H9 (cell line): ENCODE measurements at regions not wholly inside any gene's neighbourhood (a gene's known extent, or its start where the extent isn't known, plus 50 kb on each side); places are given as distances from the start of the nearest gene placed in this dataset.

Experiments
- DNase-seq: peaks from one replicate; pipeline ENCODE4 v3.0.0-alpha.2; 2017
- H2AFZ ChIP-seq: one replicate; pipeline ENCODE4 v1.6.1; 2013; ENCODE audit warnings: mild to moderate bottlenecking, low read length, control low read depth, moderate library complexity
- H2AK5ac ChIP-seq: 2 replicates; pipeline ENCODE4 v1.6.1; 2013; ENCODE audit warnings: low read length, control low read depth, mixed read lengths; ENCODE audit not compliant: insufficient read length
- H2BK120ac ChIP-seq: one replicate; pipeline ENCODE4 v1.6.1; 2013; ENCODE audit warnings: low read depth, mild to moderate bottlenecking, low read length, control low read depth, inconsistent platforms; ENCODE audit not compliant: poor library complexity, severe bottlenecking
- H2BK12ac ChIP-seq: 2 replicates; pipeline ENCODE4 v1.6.1; 2013; ENCODE audit warnings: low read length, control low read depth, mixed read lengths, low read depth; ENCODE audit not compliant: insufficient read length
- H2BK15ac ChIP-seq: 2 replicates; pipeline ENCODE4 v1.6.1; 2013; ENCODE audit warnings: low read depth, low read length, control low read depth
- H2BK20ac ChIP-seq: one replicate; pipeline ENCODE4 v1.6.1; 2013; ENCODE audit warnings: low read depth, mild to moderate bottlenecking, low read length, control low read depth, inconsistent platforms; ENCODE audit not compliant: poor library complexity, severe bottlenecking
- H2BK5ac ChIP-seq: 2 replicates; pipeline ENCODE4 v1.6.1; 2013; ENCODE audit warnings: low read length, control low read depth, mixed read lengths; ENCODE audit not compliant: insufficient read length
- H3K14ac ChIP-seq: 2 replicates; pipeline ENCODE4 v1.6.1; 2013; ENCODE audit warnings: low read length, control low read depth; ENCODE audit not compliant: insufficient read depth
- H3K18ac ChIP-seq: 2 replicates; pipeline ENCODE4 v1.6.1; 2013; ENCODE audit warnings: low read depth, mild to moderate bottlenecking, mixed read lengths, low read length, control low read depth; ENCODE audit not compliant: insufficient read length
- H3K23ac ChIP-seq: 2 replicates; pipeline ENCODE4 v1.6.1; 2013; ENCODE audit warnings: low read length, control low read depth, mixed read lengths, low read depth; ENCODE audit not compliant: insufficient read length
- H3K23me2 ChIP-seq: 2 replicates; pipeline ENCODE4 v1.6.1; 2013; ENCODE audit warnings: low read depth, mild to moderate bottlenecking, mixed read lengths, low read length, control low read depth; ENCODE audit not compliant: insufficient read length, poor library complexity, severe bottlenecking
- H3K27ac ChIP-seq: 2 replicates; pipeline ENCODE4 v1.5.1; 2013; ENCODE audit warnings: low read length, control low read depth, mixed read lengths, low read depth; ENCODE audit not compliant: insufficient read length
- H3K27me3 ChIP-seq: 2 replicates; pipeline ENCODE4 v1.6.1; 2013; ENCODE audit warnings: low read length, control low read depth, inconsistent platforms; ENCODE audit not compliant: insufficient read depth
- H3K4ac ChIP-seq: 2 replicates; pipeline ENCODE4 v1.6.1; 2013; ENCODE audit warnings: low read depth, mild to moderate bottlenecking, control low read depth, inconsistent platforms, low read length, moderate library complexity
- H3K4me1 ChIP-seq: 2 replicates; pipeline ENCODE4 v1.6.1; 2013; ENCODE audit warnings: low read length, control low read depth, inconsistent platforms; ENCODE audit not compliant: insufficient read depth
- H3K4me2 ChIP-seq: 2 replicates; pipeline ENCODE4 v1.6.1; 2013; ENCODE audit warnings: low read length, control low read depth, mixed read lengths; ENCODE audit not compliant: insufficient read length, insufficient read depth
- H3K56ac ChIP-seq: 2 replicates; pipeline ENCODE4 v1.6.1; 2013; ENCODE audit warnings: low read depth, mild to moderate bottlenecking, mixed read lengths, low read length, control low read depth; ENCODE audit not compliant: insufficient read length
- H3K79me1 ChIP-seq: 2 replicates; pipeline ENCODE4 v1.6.1; 2013; ENCODE audit warnings: low read depth, mild to moderate bottlenecking, moderate library complexity, low read length, control low read depth, inconsistent platforms; ENCODE audit not compliant: insufficient read depth, poor library complexity, severe bottlenecking
- H3K79me2 ChIP-seq: 2 replicates; pipeline ENCODE4 v1.6.1; 2013; ENCODE audit warnings: low read length, control low read depth, inconsistent platforms; ENCODE audit not compliant: insufficient read depth
- H3K9ac ChIP-seq: 2 replicates; pipeline ENCODE4 v1.6.1; 2013; ENCODE audit warnings: low read length, control low read depth, mixed read lengths; ENCODE audit not compliant: insufficient read length; ENCODE audit errors: extremely low read depth
- H3K9me3 ChIP-seq: one replicate; pipeline ENCODE4 v1.6.1; 2013; ENCODE audit warnings: low read depth, low read length, inconsistent platforms; ENCODE audit not compliant: control insufficient read depth
- H3T11ph ChIP-seq: one replicate; pipeline ENCODE4 v1.6.1; 2013; ENCODE audit warnings: mild to moderate bottlenecking, low read length, control low read depth, inconsistent platforms
- H4K20me1 ChIP-seq: one replicate; pipeline ENCODE4 v1.6.1; 2013; ENCODE audit not compliant: control insufficient read depth, insufficient read length, insufficient read depth
- H4K5ac ChIP-seq: 2 replicates; pipeline ENCODE4 v1.6.1; 2013; ENCODE audit warnings: low read depth, mild to moderate bottlenecking, mixed read lengths, low read length, control low read depth; ENCODE audit not compliant: insufficient read length
- H4K8ac ChIP-seq: replicated peaks from 2 replicates; pipeline ENCODE4 v1.6.1; 2013; ENCODE audit warnings: low read length, control low read depth, mixed read lengths, low read depth; ENCODE audit not compliant: insufficient read length
- H4K91ac ChIP-seq: 2 replicates; pipeline ENCODE4 v1.6.1; 2013; ENCODE audit warnings: low read depth, mild to moderate bottlenecking, moderate library complexity, mixed read lengths, low read length, control low read depth; ENCODE audit not compliant: insufficient read length
- H3K27ac Mint-ChIP-seq, 3 experiments: 2 replicates in 2 of 3; 3 replicates in 1 of 3; pipeline ENCODE4 v1.8.0; 2020 to 2021; ENCODE audit warnings: mixed read lengths in 3 of 3, mild to moderate bottlenecking in 1 of 3, moderate library complexity in 1 of 3
- H3K27me3 Mint-ChIP-seq: 2 replicates; pipeline ENCODE4 v1.8.0; 2021; ENCODE audit warnings: low read depth, mild to moderate bottlenecking, moderate library complexity, mixed read lengths
- H3K36me3 Mint-ChIP-seq, 3 experiments: 2 replicates in 2 of 3; 3 replicates in 1 of 3; pipeline ENCODE4 v1.8.0; 2020 to 2021; ENCODE audit warnings: low read depth in 3 of 3, mixed read lengths in 3 of 3; ENCODE audit not compliant: insufficient read depth in 1 of 3
- H3K4me1 Mint-ChIP-seq, 2 experiments: 2 replicates each; pipeline ENCODE4 v1.8.0; 2020; ENCODE audit warnings: mixed read lengths in 2 of 2
- H3K4me3 Mint-ChIP-seq, 2 experiments: 2 replicates in 1 of 2; 3 replicates in 1 of 2; pipeline ENCODE4 v1.8.0; 2020 to 2021; ENCODE audit warnings: mild to moderate bottlenecking in 2 of 2, mixed read lengths in 2 of 2, moderate library complexity in 1 of 2
- H3K9me3 Mint-ChIP-seq, 2 experiments: 2 replicates in 1 of 2; 3 replicates in 1 of 2; pipeline ENCODE4 v1.8.0; 2020; ENCODE audit warnings: mild to moderate bottlenecking in 2 of 2, mixed read lengths in 2 of 2, moderate library complexity in 1 of 2
- WGBS: extraction: QIAGEN DNeasy Blood & Tissue Kit; methylation state at CpG from one replicate; pipeline ENCODE4 v1.1.7; 2013; ENCODE audit warnings: missing lambda C conversion rate, low lambda C conversion rate, mixed read lengths; ENCODE audit not compliant: insufficient read length; ENCODE audit errors: extremely low coverage; 5-methylcytosine and 5-hydroxymethylcytosine counted together
- TF ChIP-seq, protein P1 (sequence below): fragments of 200-600 bp; sonication (generic); conservative IDR thresholded peaks from 3 replicates; pipeline ENCODE4 v1.8.0; 2021; ENCODE audit warnings: antibody characterized with exemption, mild to moderate bottlenecking

DNA sequence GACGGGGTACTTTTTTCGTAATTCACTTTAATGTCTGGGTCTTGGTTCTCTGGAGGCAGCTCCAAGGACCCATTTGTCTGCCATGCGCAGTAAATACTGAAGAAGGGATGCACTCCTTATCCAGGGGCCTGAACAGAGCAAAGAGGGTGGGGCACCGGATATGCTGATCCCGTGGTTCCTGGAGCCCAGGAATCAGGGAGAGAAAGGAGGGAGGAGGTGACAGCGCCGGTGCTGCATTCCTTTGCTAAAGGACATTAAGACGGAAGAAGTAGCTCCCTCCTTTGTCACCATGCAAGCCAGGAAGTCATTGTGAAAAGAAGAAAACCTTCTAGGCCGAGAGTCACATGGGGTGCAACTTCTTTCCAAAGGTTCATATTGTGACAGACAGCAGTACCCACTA, 1057.7 kb downstream of the VRK1 start:
- H2BK12ac ChIP-seq: no peak overlapping the region
- Mint-ChIP-seq H3K27ac (peak overlapping the region in 1 of 3 experiments; percentile 50; a peak in 1 of 7 replicates), H3K4me1 (peaks cover 15 to 16% of the 10 kb centered on the region in 2 experiments), H3K36me3 (no peaks in the 10 kb centered on the region), H3K9me3 (no peaks in the 10 kb centered on the region), H3K27me3 (no peaks in the 10 kb centered on the region), H3K4me3 (no peak overlapping the region)
- DNase-seq: peak; percentile 46
- no peak overlapping the region for H2BK20ac ChIP-seq
- no peak overlapping the region for H4K5ac ChIP-seq
- no peaks in the 10 kb centered on the region for H3K79me1 ChIP-seq
- H3K4me2 ChIP-seq: no peak overlapping the region
- no peaks in the 10 kb centered on the region for H3K23me2 ChIP-seq
- H3K18ac ChIP-seq: no peak overlapping the region
- no peaks in the 10 kb centered on the region for H3K27me3 ChIP-seq
- no peak overlapping the region for H4K8ac ChIP-seq
- no peak overlapping the region for H3K9ac ChIP-seq
- no peak overlapping the region for H3K27ac ChIP-seq
- H4K20me1 ChIP-seq: no peaks in the 10 kb centered on the region
- H2BK5ac ChIP-seq: no peak overlapping the region
- H2BK120ac ChIP-seq: no peak overlapping the region
- no peak overlapping the region for H4K91ac ChIP-seq
- H2BK15ac ChIP-seq: no peak overlapping the region
- H2AFZ ChIP-seq: no peak overlapping the region
- no peak overlapping the region for H3K23ac ChIP-seq
- H3K4me1 ChIP-seq: peaks cover 10% of the 10 kb centered on the region; the same call in 1 of the 2 replicates
- no CpG with 5 or more reads among the region's 9 CpGs for WGBS
- H2AK5ac ChIP-seq: no peak overlapping the region
- TF ChIP-seq, protein P1, sequence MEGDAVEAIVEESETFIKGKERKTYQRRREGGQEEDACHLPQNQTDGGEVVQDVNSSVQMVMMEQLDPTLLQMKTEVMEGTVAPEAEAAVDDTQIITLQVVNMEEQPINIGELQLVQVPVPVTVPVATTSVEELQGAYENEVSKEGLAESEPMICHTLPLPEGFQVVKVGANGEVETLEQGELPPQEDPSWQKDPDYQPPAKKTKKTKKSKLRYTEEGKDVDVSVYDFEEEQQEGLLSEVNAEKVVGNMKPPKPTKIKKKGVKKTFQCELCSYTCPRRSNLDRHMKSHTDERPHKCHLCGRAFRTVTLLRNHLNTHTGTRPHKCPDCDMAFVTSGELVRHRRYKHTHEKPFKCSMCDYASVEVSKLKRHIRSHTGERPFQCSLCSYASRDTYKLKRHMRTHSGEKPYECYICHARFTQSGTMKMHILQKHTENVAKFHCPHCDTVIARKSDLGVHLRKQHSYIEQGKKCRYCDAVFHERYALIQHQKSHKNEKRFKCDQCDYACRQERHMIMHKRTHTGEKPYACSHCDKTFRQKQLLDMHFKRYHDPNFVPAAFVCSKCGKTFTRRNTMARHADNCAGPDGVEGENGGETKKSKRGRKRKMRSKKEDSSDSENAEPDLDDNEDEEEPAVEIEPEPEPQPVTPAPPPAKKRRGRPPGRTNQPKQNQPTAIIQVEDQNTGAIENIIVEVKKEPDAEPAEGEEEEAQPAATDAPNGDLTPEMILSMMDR: no peak
- H3K14ac ChIP-seq: no peak overlapping the region
- no peaks in the 10 kb centered on the region for H3K79me2 ChIP-seq
- H3K9me3 ChIP-seq: no peaks in the 10 kb centered on the region
- no peak overlapping the region for H3T11ph ChIP-seq
- no peak overlapping the region for H3K4ac ChIP-seq
- H3K56ac ChIP-seq: no peak overlapping the region
